Spleen (tissue), 11 donors: ENCODE measurements at regions not wholly inside any gene's neighbourhood (a gene's known extent, or its start where the extent isn't known, plus 50 kb on each side); places are given as distances from the start of the nearest gene placed in this dataset.

Experiments
- DNase-seq: peaks from one replicate; pipeline ENCODE4 v3.0.0-alpha.2; 2020
- H3K27ac ChIP-seq, 8 donors: fragments of 200-600 bp; sonication (generic) in 7 of 8; 1 replicate in 4 of 8; 2 replicates in 4 of 8; pipeline versions ENCODE4 v1.5.0 to v1.8.0; 2016 to 2021; ENCODE audit warnings: inconsistent platforms in 4 of 8, mild to moderate bottlenecking in 4 of 8, moderate library complexity in 1 of 8
- H3K27me3 ChIP-seq, 7 donors: fragments of 200-600 bp; sonication (generic) in 6 of 7; replicated peaks in 1 of 7; 1 replicate in 4 of 7; 2 replicates in 3 of 7; pipeline versions ENCODE4 v1.5.0 to v1.8.0; 2016 to 2021; ENCODE audit warnings: inconsistent platforms in 3 of 7, mild to moderate bottlenecking in 1 of 7
- H3K36me3 ChIP-seq, 6 donors: fragments of 200-600 bp; sonication (generic) in 5 of 6; 1 replicate in 4 of 6; 2 replicates in 2 of 6; pipeline versions ENCODE4 v1.5.0 to v1.8.0; 2016 to 2021; ENCODE audit warnings: inconsistent platforms in 2 of 6
- H3K4me1 ChIP-seq, 6 donors: fragments of 200-600 bp; sonication (generic) in 5 of 6; 1 replicate in 3 of 6; 2 replicates in 3 of 6; pipeline versions ENCODE4 v1.5.0 to v1.8.0; 2016 to 2021; ENCODE audit warnings: inconsistent platforms in 3 of 6
- H3K4me3 ChIP-seq, 8 donors: fragments of 200-600 bp; sonication (generic) in 7 of 8; 1 replicate in 4 of 8; 2 replicates in 4 of 8; pipeline versions ENCODE4 v1.5.0 to v1.8.0; 2016 to 2021; ENCODE audit warnings: inconsistent platforms in 4 of 8, mild to moderate bottlenecking in 4 of 8, moderate library complexity in 2 of 8
- H3K9me3 ChIP-seq, 8 donors: fragments of 200-600 bp; sonication (generic) in 7 of 8; 1 replicate in 4 of 8; 2 replicates in 4 of 8; pipeline versions ENCODE4 v1.5.0 to v1.8.0; 2016 to 2021; ENCODE audit warnings: inconsistent platforms in 4 of 8
- POLR2A ChIP-seq, 3 donors: fragments of 450-650 bp; IDR thresholded peaks; one replicate each; pipeline ENCODE4 v1.5.1; 2017; ENCODE audit warnings: antibody characterized with exemption in 3 of 3, mild to moderate bottlenecking in 1 of 3
- POLR2AphosphoS5 ChIP-seq, 3 donors: sonication (generic); formaldehyde crosslinking; IDR thresholded peaks; one replicate each; pipeline ENCODE4 v1.5.1; 2017; ENCODE audit warnings: antibody characterized with exemption in 3 of 3
- WGBS, 5 donors: extraction: QIAGEN DNeasy Blood & Tissue Kit in 3 of 5; methylation state at CpG; one replicate each; pipeline versions ENCODE4 v1.1.5 to v1.1.7; 2013 to 2018; 5-methylcytosine and 5-hydroxymethylcytosine counted together
- intact Hi-C: fragments of 100-400 bp; cut with DNase I; formaldehyde crosslinking; loops from one replicate; pipeline ENCODE4 v1.15.0; 2023; ENCODE audit warnings: low total_unique reads
- TF ChIP-seq, protein P1 (sequence below), 11 experiments: fragments of 200-600 bp in 7 of 11; fragments of 450-650 bp in 4 of 11; sonication (generic) in 4 of 11; IDR thresholded peaks in 8 of 11; conservative IDR thresholded peaks in 3 of 11; 1 replicate in 7 of 11; 2 replicates in 4 of 11; pipeline versions ENCODE4 v1.4.0 to v1.8.0; 2016 to 2021; ENCODE audit warnings: antibody characterized with exemption in 11 of 11, inconsistent platforms in 4 of 11, mild to moderate bottlenecking in 1 of 11
- donor health status: healthy with polysubstance abuse.
- donor health status: DM: no; HTN: no; CAD: no; lungs with moderate emphysema.
- donor health status: DM: no; HTN: no; CAD: no.
- donor health status: Bipolar disorder and iron deficiency.
- donor health status: healthy.
- donor health status: DM: no; HTN: no; CAD: no.
- donor health status: DM: yes; HTN: yes; CAD: no.

DNA sequence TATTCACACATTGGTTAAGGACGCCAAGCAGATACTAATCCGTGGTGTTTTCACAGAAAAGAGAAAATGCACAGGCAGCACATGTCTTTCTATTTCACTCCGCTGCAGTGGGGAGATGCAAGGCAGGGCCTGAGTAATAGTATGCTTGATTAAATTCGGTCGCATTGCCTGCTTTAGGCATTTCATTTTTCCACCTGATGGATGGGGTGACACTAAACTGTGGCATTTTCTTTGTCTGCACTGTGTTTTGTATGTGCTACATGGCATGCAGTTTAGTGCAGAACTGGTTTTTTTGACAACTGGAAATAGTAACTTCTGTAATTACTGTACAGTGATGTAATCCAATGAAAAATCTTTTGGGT lies 94.9 kb downstream of the SLC17A6 start:
- H3K4me1 ChIP-seq: peaks cover 0 to 9% (median 2%) of the 10 kb centered on the region in 6 donors
- H3K27me3 ChIP-seq: peaks cover 0 to 23% (median 5%) of the 10 kb centered on the region in 7 donors
- TF ChIP-seq POLR2A (IDR thresholded peaks at IDR 0.05): no peak
- TF ChIP-seq, protein P1, sequence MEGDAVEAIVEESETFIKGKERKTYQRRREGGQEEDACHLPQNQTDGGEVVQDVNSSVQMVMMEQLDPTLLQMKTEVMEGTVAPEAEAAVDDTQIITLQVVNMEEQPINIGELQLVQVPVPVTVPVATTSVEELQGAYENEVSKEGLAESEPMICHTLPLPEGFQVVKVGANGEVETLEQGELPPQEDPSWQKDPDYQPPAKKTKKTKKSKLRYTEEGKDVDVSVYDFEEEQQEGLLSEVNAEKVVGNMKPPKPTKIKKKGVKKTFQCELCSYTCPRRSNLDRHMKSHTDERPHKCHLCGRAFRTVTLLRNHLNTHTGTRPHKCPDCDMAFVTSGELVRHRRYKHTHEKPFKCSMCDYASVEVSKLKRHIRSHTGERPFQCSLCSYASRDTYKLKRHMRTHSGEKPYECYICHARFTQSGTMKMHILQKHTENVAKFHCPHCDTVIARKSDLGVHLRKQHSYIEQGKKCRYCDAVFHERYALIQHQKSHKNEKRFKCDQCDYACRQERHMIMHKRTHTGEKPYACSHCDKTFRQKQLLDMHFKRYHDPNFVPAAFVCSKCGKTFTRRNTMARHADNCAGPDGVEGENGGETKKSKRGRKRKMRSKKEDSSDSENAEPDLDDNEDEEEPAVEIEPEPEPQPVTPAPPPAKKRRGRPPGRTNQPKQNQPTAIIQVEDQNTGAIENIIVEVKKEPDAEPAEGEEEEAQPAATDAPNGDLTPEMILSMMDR (IDR thresholded peaks at IDR 0.05 in 8 of 11, conservative IDR thresholded peaks at IDR 0.05 in 3 of 11): no peak
- no peak for TF ChIP-seq POLR2AphosphoS5 (IDR thresholded peaks at IDR 0.05)
- intact Hi-C loops: no loop called here
- no peak for DNase-seq
- H3K36me3 ChIP-seq: no peaks in the 10 kb centered on the region
- H3K27ac ChIP-seq: peak overlapping the region in 4 of 8 donors; percentile 15 to 67 (median 50)
- peak overlapping the region in 7 of 8 donors; percentile 15 to 56 (median 29) for H3K4me3 ChIP-seq
- 22 to 43% (median 31%) methylated on average over 5 of the region's 5 CpGs for WGBS, 5 donors
- peaks cover 0 to 6% (median 0%) of the 10 kb centered on the region in 8 donors for H3K9me3 ChIP-seq

DNA sequence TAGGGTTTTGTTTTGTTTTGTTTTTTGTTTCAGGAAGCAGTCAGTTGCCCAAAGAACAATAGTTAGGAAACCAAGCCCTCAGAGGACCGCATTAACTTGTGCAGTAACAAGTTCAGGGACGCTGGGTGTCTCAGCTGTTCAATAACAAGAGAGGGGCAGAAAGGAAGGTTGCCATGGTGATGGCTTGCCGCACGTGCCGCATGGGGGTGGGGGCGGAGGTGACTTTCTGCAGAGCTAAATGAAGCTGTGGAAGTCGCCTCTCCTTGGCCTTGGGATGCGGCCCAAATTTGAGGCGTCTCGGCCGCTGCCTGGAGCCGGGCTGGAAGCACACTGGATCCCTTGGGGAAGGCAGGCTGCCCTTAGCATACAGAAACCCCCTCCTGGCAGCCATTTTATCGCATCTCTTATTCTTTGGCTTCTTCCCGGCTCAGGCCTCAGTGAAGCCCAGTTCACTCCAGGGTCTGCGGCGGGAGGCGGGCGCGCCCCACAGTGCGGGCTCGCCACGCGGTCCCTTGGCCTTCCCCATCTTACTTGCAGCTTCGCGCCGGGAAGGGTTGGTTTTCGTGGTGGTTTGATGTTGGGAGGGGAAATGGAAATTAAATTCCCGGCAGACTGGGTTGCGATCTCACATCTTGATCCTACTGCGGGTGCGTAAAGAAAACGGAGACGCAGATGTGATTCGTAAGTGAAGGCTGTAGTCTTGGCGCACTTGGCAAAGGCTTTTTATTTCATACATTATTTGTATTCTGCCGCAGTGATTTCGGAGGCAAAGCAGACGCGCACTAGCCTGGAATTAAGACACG lies 94.3 kb downstream of the SLC17A6 start:
- H3K9me3 ChIP-seq: peaks cover 0 to 7% (median 0%) of the 10 kb centered on the region in 8 donors
- WGBS, 5 donors: 9 to 20% (median 13%) methylated on average over 30 to 40 of the region's 40 CpGs
- peak overlapping the region in 7 of 8 donors; percentile 15 to 56 (median 29) for H3K4me3 ChIP-seq
- H3K27ac ChIP-seq: peak overlapping the region in 7 of 8 donors; percentile 14 to 67 (median 47)
- peaks cover 0 to 9% (median 2%) of the 10 kb centered on the region in 6 donors for H3K4me1 ChIP-seq
- intact Hi-C loops: no loop called here
- H3K36me3 ChIP-seq: no peaks in the 10 kb centered on the region
- peaks cover 0 to 23% (median 5%) of the 10 kb centered on the region in 7 donors for H3K27me3 ChIP-seq
- TF ChIP-seq POLR2AphosphoS5 (IDR thresholded peaks at IDR 0.05) (peak in 2 of 3 donors; percentile 15 to 58), POLR2A (IDR thresholded peaks at IDR 0.05) (no peak)
- TF ChIP-seq, protein P1 (IDR thresholded peaks at IDR 0.05 in 8 of 11, conservative IDR thresholded peaks at IDR 0.05 in 3 of 11): no peak
- peak; percentile 69 for DNase-seq

DNA sequence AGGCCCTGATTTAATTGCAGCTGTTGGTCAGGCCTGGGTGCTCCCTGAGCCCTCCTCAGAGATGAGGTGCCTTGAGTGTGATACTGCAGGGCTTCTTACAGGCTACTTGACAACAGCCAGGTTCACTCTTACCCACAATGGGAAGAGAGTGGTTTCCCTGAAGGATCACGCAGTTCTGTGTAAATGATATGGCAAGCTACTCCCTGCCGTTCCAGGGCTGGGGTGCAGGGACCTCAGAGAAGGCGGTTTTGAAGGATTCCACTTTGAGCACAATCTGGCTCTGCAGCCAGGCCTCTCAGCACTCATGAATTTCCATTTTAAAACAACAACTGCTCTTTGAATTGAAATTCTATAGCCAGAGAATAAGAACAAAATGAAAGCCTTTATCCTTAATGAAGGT lies 92.9 kb downstream of the SLC17A6 start:
- no peak for DNase-seq
- peaks cover 0 to 7% (median 0%) of the 10 kb centered on the region in 8 donors for H3K9me3 ChIP-seq
- H3K4me1 ChIP-seq: peaks cover 0 to 9% (median 2%) of the 10 kb centered on the region in 6 donors
- no peaks in the 10 kb centered on the region for H3K36me3 ChIP-seq
- intact Hi-C loops: no loop called here
- H3K27ac ChIP-seq: no peak overlapping the region
- WGBS, 5 donors: 87 to 93% (median 89%) methylated on average over 3 of the region's 3 CpGs
- TF ChIP-seq, protein P1 (IDR thresholded peaks at IDR 0.05 in 8 of 11, conservative IDR thresholded peaks at IDR 0.05 in 3 of 11): no peak
- TF ChIP-seq POLR2A (IDR thresholded peaks at IDR 0.05) (no peak), POLR2AphosphoS5 (IDR thresholded peaks at IDR 0.05) (no peak)
- H3K27me3 ChIP-seq: peaks cover 0 to 23% (median 5%) of the 10 kb centered on the region in 7 donors
- H3K4me3 ChIP-seq: no peak overlapping the region

DNA sequence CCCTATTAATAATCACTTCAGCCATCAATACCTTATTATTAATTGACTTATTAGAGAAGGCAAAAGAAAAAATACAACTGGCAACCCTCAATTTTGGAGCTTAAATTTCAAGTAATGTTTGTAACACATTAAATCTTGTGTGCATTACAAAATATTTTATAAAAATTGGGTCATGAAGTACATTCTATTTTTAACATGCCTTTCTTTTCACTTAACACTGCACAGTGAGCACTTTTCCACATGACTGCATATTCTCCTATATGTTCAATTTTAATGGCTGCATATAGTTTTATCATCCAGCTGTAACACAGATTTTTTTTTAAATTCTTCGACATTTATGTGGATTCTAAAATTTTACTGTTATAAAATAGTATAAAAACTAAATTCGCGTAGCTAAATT lies 92.5 kb downstream of the SLC17A6 start:
- Histone ChIP-seq H3K36me3 (no peaks in the 10 kb centered on the region), H3K9me3 (peaks cover 0 to 7% (median 0%) of the 10 kb centered on the region in 8 donors)

More for the DNA sequence above, 92.5 kb downstream of the SLC17A6 start:
- Histone ChIP-seq H3K27ac (no peak overlapping the region), H3K4me3 (no peak overlapping the region), H3K4me1 (peaks cover 0 to 9% (median 2%) of the 10 kb centered on the region in 6 donors), H3K27me3 (peaks cover 0 to 23% (median 5%) of the 10 kb centered on the region in 7 donors)
- 91 to 98% (median 93%) methylated on average over 3 of the region's 3 CpGs for WGBS, 5 donors
- TF ChIP-seq POLR2A (IDR thresholded peaks at IDR 0.05) (no peak), POLR2AphosphoS5 (IDR thresholded peaks at IDR 0.05) (no peak)
- TF ChIP-seq, protein P1 (IDR thresholded peaks at IDR 0.05 in 8 of 11, conservative IDR thresholded peaks at IDR 0.05 in 3 of 11): no peak
- intact Hi-C loops: no loop called here
- DNase-seq: no peak
